Caco-2 (cell line): ENCODE measurements at regions not wholly inside any gene's neighbourhood (a gene's known extent, or its start where the extent isn't known, plus 50 kb on each side); places are given as distances from the start of the nearest gene placed in this dataset.

ENCODE experiments used
- BruUV-seq: library from RNA; stranded (reverse); fragments of 400-500 nt; replicated peaks from 2 replicates; lab custom pipeline; 2021; lab: Mats Ljungman, UMichigan
- CTCF ChIA-PET: fragments of 300-600 bp; sonication (Branson Sonifier 250); formaldehyde crosslinking; loops from one replicate; lab custom pipeline; 2022; ENCODE audit warnings: antibody characterized with exemption; lab: Charles Lee
- POLR2A ChIA-PET: fragments of 300-600 bp; sonication (Branson Sonifier 250); formaldehyde crosslinking; loops from one replicate; lab custom pipeline; 2022; ENCODE audit warnings: antibody characterized with exemption; lab: Charles Lee
- DNase-seq, 2 experiments: peaks; one replicate each; pipeline versions ENCODE4 v3.0.0 to v3.0.0-alpha.2; 2020 to 2022
- H3K27me3 ChIP-seq: replicated peaks from 2 replicates; pipeline ENCODE4 v1.6.0; 2011; ENCODE audit warnings: low read length; ENCODE audit not compliant: control insufficient read depth, insufficient read depth
- H3K36me3 ChIP-seq: 2 replicates; pipeline ENCODE4 v1.5.1; 2011; ENCODE audit warnings: low read length; ENCODE audit not compliant: control insufficient read depth, insufficient read depth
- H3K4me1 ChIP-seq: fragments of 250-450 bp; sonication (Bioruptor Pico); 2 replicates; pipeline ENCODE4 v1.5.1; 2020; ENCODE audit warnings: mild to moderate bottlenecking
- H3K4me3 ChIP-seq: 2 replicates; pipeline ENCODE4 v1.5.1; 2011; ENCODE audit warnings: low read depth, mild to moderate bottlenecking, control low read depth, low read length
- H3K9me3 ChIP-seq: fragments of 250-450 bp; sonication (Bioruptor Pico); 2 replicates; pipeline ENCODE4 v1.5.1; 2020; ENCODE audit warnings: mild to moderate bottlenecking, moderate library complexity
- H3K27ac Mint-ChIP-seq: one replicate; pipeline ENCODE4 v1.8.0; 2022; ENCODE audit warnings: mixed read lengths; ENCODE audit not compliant: unreplicated experiment
- H3K27me3 Mint-ChIP-seq: one replicate; pipeline ENCODE4 v1.8.0; 2022; ENCODE audit warnings: mixed read lengths; ENCODE audit not compliant: insufficient read depth, unreplicated experiment
- H3K36me3 Mint-ChIP-seq: one replicate; pipeline ENCODE4 v1.8.0; 2022; ENCODE audit warnings: mild to moderate bottlenecking, mixed read lengths; ENCODE audit not compliant: insufficient read depth, unreplicated experiment
- H3K4me1 Mint-ChIP-seq: one replicate; pipeline ENCODE4 v1.8.0; 2022; ENCODE audit warnings: low read depth, mixed read lengths; ENCODE audit not compliant: unreplicated experiment
- H3K4me3 Mint-ChIP-seq: one replicate; pipeline ENCODE4 v1.8.0; 2022; ENCODE audit warnings: mild to moderate bottlenecking, moderate library complexity, mixed read lengths; ENCODE audit not compliant: unreplicated experiment
- H3K9me3 Mint-ChIP-seq: one replicate; pipeline ENCODE4 v1.8.0; 2022; ENCODE audit warnings: mixed read lengths; ENCODE audit not compliant: unreplicated experiment
- intact Hi-C: fragments of 100-400 bp; cut with micrococcal nuclease; formaldehyde crosslinking; loops from one replicate; pipeline ENCODE4 v1.10.0; 2022; ENCODE audit not compliant: unreplicated experiment
- TF ChIP-seq, protein P1 (sequence below), 2 experiments: fragments of 200-600 bp in 1 of 2; IDR thresholded peaks; 1 replicate in 1 of 2; 2 replicates in 1 of 2; pipeline versions ENCODE4 v1.5.1 to v1.8.0; 2011 to 2022; ENCODE audit warnings: antibody characterized with exemption in 1 of 2, control low read depth in 1 of 2, inconsistent platforms in 1 of 2, low read depth in 1 of 2, low read length in 1 of 2, mild to moderate bottlenecking in 1 of 2, moderate library complexity in 1 of 2; ENCODE audit not compliant: insufficient read depth in 1 of 2, severe bottlenecking in 1 of 2, unreplicated experiment in 1 of 2

DNA sequence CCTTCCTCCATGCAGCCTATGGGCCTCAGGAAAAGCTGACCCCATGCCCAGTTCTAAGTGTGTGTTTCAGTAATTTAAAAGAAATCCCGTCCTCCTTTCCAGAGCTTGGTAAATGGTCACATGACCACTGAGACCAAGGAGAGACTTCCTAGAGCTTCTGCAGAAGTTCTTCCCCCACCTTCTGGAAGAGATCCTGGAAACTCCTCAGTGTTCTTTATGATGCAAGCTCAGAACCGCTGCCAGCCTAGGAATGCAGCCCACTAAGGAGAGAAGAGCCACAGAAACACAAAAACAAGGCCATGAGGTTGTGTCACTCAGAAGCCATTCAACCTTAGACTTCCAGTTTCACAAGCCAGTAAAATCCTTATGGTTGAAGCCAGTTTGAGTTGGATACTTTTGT lies 348.4 kb downstream of the TPBG start:
- TF ChIP-seq, protein P1, sequence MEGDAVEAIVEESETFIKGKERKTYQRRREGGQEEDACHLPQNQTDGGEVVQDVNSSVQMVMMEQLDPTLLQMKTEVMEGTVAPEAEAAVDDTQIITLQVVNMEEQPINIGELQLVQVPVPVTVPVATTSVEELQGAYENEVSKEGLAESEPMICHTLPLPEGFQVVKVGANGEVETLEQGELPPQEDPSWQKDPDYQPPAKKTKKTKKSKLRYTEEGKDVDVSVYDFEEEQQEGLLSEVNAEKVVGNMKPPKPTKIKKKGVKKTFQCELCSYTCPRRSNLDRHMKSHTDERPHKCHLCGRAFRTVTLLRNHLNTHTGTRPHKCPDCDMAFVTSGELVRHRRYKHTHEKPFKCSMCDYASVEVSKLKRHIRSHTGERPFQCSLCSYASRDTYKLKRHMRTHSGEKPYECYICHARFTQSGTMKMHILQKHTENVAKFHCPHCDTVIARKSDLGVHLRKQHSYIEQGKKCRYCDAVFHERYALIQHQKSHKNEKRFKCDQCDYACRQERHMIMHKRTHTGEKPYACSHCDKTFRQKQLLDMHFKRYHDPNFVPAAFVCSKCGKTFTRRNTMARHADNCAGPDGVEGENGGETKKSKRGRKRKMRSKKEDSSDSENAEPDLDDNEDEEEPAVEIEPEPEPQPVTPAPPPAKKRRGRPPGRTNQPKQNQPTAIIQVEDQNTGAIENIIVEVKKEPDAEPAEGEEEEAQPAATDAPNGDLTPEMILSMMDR (IDR thresholded peaks at IDR 0.05; ENCODE audit: insufficient read depth in 1 of 2, low read depth in 1 of 2, low read length in 1 of 2, severe bottlenecking in 1 of 2, unreplicated experiment in 1 of 2), result no peak
- no peak for DNase-seq
- no peaks in the 10 kb centered on the region for H3K4me1 ChIP-seq
- H3K36me3 ChIP-seq, result no peaks in the 10 kb centered on the region
- Mint-ChIP-seq H3K27ac (no peak overlapping the region), H3K36me3 (no peaks in the 10 kb centered on the region), H3K4me3 (no peak overlapping the region), H3K27me3 (peaks cover 3% of the 10 kb centered on the region), H3K9me3 (no peaks in the 10 kb centered on the region), H3K4me1 (no peaks in the 10 kb centered on the region)
- H3K27me3 ChIP-seq, result no peaks in the 10 kb centered on the region
- H3K4me3 ChIP-seq, result no peak overlapping the region
- CTCF ChIA-PET, result interaction anchor here (1.1 to 1.3 kb wide), 2 partner anchors 10 to 18 kb away, joined by 3 read pairs; no protein-coding TSS in a partner anchor
- H3K9me3 ChIP-seq, result no peaks in the 10 kb centered on the region
- POLR2A ChIA-PET, result no interaction called here
- intact Hi-C loops, result loop anchor here (5.0 to 10.0 kb wide), 2 partner anchors 357 to 440 kb away; no protein-coding TSS in a partner anchor
- BruUV-seq, result no TSS peak

DNA sequence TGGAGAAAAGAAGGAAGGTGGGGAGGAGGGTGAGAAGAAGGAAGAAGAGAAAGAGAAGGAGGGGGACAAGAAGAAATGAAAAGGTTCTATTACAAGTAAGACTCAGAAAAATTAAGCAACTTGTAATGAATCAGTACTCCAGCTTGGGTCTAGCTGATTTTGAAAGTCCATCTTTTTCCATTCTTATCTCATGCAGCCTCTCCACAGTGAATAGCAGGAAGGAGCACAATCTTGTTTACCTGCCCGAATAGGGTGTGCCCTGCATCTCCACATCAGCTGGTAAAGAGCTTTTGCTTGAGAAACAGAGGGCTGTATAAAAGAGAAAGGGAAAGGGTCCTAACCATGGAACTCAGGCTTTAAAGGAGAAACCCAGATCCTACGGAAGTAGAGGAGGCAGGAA lies 348.8 kb downstream of the TPBG start:
- Histone ChIP-seq H3K4me3 (no peak overlapping the region), H3K4me1 (no peaks in the 10 kb centered on the region), H3K27me3 (no peaks in the 10 kb centered on the region), H3K9me3 (no peaks in the 10 kb centered on the region), H3K36me3 (no peaks in the 10 kb centered on the region)
- peaks cover 3% of the 10 kb centered on the region for H3K27me3 Mint-ChIP-seq
- no TSS peak for BruUV-seq
- H3K4me3 Mint-ChIP-seq, result no peak overlapping the region
- no peak overlapping the region for H3K27ac Mint-ChIP-seq
- POLR2A ChIA-PET, result no interaction called here
- TF ChIP-seq, protein P1 (IDR thresholded peaks at IDR 0.05; ENCODE audit: insufficient read depth in 1 of 2, low read depth in 1 of 2, low read length in 1 of 2, severe bottlenecking in 1 of 2, unreplicated experiment in 1 of 2), result no peak
- H3K4me1 Mint-ChIP-seq, result no peaks in the 10 kb centered on the region
- no peak for DNase-seq
- H3K9me3 Mint-ChIP-seq, result no peaks in the 10 kb centered on the region
- intact Hi-C loops, result loop anchor here (5.0 to 10.0 kb wide), 2 partner anchors 358 to 440 kb away; no protein-coding TSS in a partner anchor
- H3K36me3 Mint-ChIP-seq, result no peaks in the 10 kb centered on the region
- CTCF ChIA-PET, result interaction anchor here (1.1 to 1.3 kb wide), 2 partner anchors 9 to 17 kb away, joined by 3 read pairs; no protein-coding TSS in a partner anchor

DNA sequence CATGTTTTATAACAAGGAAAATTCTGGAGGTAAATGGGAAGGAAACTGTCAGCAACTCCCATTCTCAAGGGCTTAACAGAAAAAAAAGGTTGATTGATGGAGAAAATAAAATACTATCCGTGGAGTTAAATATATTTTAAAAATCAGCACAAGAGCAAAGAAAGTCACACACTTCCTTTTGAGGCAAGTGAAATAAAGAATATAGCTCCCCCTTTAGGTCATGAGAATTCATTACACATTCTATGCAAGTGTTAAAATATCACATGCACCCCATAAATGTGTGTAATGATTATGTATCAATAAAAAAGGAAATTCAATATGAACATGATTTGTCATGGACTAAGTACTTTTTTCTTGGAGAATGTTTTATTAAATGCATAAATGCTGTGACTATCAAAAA lies 349.2 kb downstream of the TPBG start:
- ChIA-PET POLR2A (no interaction called here), CTCF (interaction anchor here (0.7 to 1.3 kb wide), 3 partner anchors 9 to 140 kb away, joined by 3 read pairs; no protein-coding TSS in a partner anchor)
- H3K4me3 ChIP-seq, result no peak overlapping the region
- no peaks in the 10 kb centered on the region for H3K9me3 ChIP-seq
- H3K36me3 ChIP-seq, result no peaks in the 10 kb centered on the region
- H3K27me3 ChIP-seq, result no peaks in the 10 kb centered on the region
- H3K4me1 ChIP-seq, result no peaks in the 10 kb centered on the region
- TF ChIP-seq, protein P1 (IDR thresholded peaks at IDR 0.05; ENCODE audit: insufficient read depth in 1 of 2, low read depth in 1 of 2, low read length in 1 of 2, severe bottlenecking in 1 of 2, unreplicated experiment in 1 of 2), result peak; percentile 5 to 12
- Mint-ChIP-seq H3K4me3 (no peak overlapping the region), H3K27ac (no peak overlapping the region), H3K27me3 (peaks cover 3% of the 10 kb centered on the region), H3K36me3 (no peaks in the 10 kb centered on the region), H3K9me3 (no peaks in the 10 kb centered on the region), H3K4me1 (no peaks in the 10 kb centered on the region)
- no TSS peak for BruUV-seq
- no peak for DNase-seq
- intact Hi-C loops, result loop anchor here (5.0 to 10.0 kb wide), 2 partner anchors 358 to 441 kb away; no protein-coding TSS in a partner anchor
